GM12892 (cell line): ENCODE measurements at regions not wholly inside any gene's neighbourhood (a gene's known extent, or its start where the extent isn't known, plus 50 kb on each side); places are given as distances from the start of the nearest gene placed in this dataset.

Experiments
- POLR2A ChIP-seq: IDR thresholded peaks from 2 replicates; pipeline ENCODE4 v1.6.1; 2011; ENCODE audit warnings: low read depth, low read length, control low read depth
- POLR2AphosphoS5 ChIP-seq: IDR thresholded peaks from 2 replicates; pipeline ENCODE4 v1.6.1; 2011; ENCODE audit warnings: low read depth, low read length, control low read depth

DNA sequence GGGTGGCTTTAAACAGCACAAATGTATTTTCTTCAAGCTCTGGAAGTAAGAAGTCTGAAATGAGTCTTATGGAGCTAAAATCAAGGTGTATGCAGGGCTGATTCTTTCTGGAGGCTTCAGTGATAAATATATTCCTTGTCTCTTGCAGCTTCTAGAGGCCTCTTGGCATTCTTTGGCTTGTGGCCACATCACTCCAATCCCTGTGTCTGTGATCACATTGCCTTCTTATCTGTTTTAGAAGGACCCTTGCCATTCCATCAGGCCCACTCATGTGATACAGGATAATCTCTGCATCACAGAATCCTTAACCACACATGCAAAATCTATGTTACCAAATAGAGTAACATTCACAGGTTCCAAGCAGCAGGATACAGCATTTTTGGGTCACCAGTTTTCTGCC lies 917.8 kb upstream of the C9orf72 start:
- no peak for TF ChIP-seq POLR2A
- TF ChIP-seq POLR2AphosphoS5 = no peak
